Activated CD4-positive, CD25-positive, alpha-beta regulatory T cell (primary cell): ENCODE measurements at regions not wholly inside any gene's neighbourhood (a gene's known extent, or its start where the extent isn't known, plus 50 kb on each side); places are given as distances from the start of the nearest gene placed in this dataset.
"Not testable (repeated sequence)": the region's sequence is repeated elsewhere in the genome, so short reads cannot be mapped to it uniquely, and the experiment has no call there.

Experiments used
- DNase-seq, 4 experiments: peaks; one replicate each; lab custom pipeline; 2025; lab: John Stamatoyannopoulos, UW

DNA sequence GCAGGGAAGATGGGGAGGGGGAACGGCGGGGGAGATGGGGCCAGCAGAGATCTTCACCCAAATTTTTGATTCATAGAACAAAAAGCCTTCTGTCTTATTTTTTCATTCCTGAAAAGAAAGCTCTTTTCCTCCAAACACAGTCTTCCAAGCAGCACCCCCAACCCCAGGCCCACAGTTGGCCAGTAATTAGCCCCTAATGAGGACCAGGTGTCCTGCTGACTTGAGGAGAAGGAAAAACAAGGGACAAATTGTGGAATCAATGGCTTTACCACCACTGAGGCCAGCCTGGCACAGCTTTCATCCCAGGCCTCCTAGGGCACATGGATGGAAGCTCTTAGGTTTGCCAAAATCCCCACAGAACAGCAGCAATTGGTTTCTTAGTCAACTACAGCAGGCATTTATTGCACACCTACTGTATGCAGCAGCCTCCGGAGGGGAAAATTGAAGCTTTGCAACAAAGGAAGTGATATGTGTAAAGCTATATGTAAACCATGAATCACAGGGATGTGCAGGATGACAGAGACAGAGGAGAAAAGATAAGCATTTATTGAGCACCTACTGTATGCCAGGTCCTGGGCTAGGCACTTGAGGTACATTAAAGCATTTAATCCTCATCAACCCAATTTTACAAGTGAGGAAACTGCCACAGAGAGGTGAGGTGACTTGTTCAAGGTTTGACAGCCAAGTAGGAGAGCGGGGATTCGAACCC lies 199.5 kb downstream of the TBC1D2B start:
- DNase-seq: no peak

DNA sequence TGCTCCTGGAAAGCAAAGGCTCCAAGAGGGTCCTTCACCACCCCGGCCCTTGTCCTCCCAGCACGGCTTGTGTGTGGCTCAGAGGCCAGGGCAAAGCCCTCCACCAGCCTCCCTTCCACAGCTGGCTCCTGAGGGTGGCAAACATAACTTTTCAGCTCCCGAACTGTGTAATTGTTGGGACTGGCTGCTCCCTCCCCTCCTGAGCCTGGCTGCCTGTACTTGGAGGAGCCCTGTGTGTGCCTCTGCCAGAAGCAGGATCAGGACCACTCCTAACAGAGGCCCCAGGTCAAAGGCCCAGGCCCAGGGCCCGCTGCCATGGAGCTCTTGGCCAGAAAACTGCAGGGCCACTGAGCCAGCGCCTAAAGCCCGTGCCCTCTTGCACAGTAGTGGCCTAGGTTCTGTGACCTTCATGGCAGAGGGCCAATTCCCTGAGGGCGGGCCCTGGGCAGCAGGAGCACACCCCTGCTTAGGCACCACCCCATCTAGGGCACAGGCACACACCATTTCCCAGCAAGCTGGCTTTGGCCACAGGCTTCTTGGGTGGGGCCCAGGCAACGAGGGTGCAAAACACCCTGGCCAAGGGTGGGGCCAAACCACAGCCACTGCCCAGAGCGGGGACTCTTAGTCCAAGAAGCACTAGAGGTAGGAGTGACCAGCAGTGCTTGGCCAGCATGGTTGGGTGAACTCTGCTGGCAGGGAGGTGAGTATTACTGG lies 201.2 kb downstream of the TBC1D2B start:
- not testable (repeated sequence) for DNase-seq

DNA sequence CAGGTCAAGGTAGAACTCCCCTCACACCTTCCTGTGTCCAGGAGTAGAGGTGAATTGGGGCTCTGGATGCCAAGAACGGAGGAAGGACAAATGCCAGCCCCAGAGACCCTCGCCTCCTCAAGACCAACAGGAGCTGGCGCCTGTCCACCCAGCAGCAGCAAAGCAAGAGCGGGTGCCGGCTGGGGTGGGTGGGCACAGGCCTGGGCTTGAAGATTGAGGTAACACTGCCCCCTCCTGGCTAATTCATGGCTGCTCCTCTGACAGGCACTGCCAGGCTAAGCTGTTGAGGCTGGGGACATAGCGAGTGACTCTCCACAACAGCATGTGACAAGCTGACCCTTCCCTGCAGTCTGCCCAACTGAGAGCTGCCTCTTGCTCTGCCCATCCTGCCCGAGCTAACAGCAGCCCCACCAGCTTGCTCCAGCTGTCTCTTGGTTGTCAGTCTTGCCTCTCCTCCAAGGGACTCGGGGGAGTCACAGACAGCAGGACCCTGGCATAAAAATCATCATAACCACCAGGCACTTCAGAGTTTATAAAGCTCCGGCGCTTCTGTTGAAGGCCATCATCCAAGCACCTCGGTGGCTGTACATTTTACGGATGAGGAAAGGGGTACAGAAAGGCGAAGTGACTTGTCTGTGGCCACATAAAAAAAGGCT lies 202.3 kb downstream of the TBC1D2B start:
- not testable (repeated sequence) for DNase-seq

DNA sequence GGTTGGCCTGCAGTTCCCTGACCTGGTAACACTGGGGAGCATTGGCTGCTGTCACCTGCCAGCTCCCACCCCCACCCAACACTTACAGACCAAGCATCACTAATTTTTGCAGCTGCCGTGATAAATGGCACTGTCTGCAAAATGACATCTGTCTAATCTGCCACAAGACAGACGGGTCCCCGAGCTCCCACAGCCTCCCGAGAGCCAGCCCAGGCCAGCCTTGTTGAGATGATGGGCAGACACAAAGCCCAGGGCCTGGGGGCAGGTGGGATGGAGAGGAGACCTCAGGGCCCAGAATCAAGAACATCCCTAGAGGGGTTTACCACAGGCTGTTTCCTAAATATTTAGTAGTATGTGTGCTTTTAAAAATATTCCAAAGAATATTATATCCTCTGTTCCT lies 203.4 kb downstream of the TBC1D2B start:
- no peak for DNase-seq

DNA sequence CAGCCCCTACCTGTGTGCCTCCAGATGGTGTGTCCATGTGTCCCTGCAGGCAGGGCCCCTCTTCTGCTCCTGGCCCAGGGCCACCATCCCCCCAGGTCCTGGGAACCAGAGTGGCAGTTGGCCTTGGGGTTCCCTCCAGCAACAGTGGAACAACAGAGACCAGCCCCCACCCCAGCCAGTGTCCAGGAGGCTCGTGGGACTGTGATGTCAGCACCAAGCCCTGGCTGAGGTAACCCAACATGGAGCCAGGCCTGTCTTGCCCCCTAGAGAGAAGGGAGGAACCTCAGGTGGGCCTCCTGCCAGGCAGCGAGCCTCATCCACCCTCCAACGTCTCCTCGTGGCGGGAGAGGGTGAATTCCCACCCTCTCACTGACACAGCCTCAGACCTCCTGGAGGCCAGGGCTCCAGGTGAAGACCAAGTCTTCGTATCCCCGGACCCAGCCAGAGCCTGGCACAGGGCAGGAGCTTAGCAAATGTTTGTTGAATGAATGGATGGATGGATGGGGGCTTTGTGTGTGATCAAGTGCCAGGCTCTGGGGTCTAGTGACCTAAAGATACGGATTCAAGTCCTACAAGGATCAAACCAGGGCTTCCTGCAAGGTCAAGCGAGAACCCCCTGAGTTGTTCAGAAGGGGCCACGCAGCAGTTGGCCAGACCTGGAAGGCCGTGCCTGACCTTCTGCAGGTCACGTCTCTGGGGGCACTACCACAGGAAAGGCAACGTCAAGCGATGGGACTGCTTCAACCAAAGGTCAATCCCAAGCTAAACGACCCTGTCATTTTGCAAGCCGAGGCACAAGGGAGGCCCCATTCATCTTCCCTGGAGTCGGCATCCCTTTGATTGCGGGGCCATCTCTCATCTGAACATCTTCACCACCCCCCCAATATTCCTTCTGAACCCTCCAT lies 204.7 kb downstream of the TBC1D2B start:
- DNase-seq: not testable (repeated sequence)

DNA sequence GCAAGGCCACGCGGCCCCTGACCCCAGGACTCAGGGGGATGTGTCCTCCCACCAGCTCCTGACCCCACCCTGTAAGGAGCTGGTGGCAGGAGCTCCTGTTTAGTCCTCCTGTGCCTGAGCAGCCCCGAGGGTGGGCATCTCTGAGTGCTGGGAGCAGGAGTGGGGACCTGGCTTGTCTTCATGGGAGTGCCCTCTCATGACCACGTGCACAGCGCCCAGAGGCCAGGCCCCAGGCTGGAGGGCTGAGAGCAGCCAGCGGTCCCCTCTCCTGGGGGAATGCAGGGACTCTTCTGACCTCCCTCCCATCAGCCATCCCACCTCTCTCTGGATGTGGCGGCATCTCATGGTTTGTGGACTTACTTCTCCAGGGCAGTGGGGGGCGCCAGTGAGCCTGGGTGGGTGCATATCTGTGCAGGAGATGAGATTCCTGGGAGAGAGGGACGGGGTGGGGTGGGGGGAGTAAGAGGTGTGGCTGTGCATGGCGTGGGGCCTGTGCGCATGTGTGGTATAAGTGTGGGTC lies 205.6 kb downstream of the TBC1D2B start:
- DNase-seq: no peak

DNA sequence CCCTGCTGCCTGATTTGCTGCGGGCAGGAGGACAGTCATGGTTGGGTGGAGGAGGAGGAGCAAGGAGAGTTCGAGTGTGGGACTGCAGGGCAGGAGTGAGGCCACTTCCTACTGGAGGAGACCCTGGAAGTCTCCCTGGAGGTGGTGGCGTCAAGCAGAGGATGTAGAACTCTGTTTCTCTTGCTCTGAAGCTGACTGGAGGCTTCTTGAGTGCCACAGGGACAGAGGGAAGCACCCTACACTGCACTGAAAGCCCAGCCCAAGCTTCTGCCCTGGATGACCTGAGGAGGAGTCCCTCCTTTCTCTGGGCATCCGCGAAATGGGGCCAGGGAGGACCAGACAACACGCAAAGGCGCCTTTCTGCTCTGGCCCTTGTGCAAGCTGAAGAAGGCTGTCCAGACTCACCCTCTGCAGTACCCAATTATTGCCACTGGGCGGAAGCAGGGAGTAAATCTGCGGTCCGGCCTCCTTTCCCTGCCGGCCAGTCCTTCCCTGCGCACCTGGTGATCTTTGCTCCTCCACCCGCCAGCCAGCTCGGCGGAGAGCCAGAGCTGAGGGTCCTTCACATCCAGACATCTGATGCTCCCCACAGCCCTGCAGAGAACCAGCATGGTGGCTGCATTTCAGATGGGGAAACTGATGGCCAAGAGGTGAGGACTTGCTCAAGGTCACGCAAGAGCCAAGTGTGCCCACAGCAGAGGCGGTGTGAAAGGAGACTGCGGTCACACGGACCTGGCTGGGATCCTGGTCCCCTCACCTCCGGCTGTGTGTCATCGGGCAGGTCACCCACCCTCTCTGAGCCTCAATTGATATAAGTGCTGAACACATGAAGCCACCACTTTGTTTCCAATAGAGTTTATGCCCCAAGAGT lies 207.1 kb downstream of the TBC1D2B start:
- no peak for DNase-seq

DNA sequence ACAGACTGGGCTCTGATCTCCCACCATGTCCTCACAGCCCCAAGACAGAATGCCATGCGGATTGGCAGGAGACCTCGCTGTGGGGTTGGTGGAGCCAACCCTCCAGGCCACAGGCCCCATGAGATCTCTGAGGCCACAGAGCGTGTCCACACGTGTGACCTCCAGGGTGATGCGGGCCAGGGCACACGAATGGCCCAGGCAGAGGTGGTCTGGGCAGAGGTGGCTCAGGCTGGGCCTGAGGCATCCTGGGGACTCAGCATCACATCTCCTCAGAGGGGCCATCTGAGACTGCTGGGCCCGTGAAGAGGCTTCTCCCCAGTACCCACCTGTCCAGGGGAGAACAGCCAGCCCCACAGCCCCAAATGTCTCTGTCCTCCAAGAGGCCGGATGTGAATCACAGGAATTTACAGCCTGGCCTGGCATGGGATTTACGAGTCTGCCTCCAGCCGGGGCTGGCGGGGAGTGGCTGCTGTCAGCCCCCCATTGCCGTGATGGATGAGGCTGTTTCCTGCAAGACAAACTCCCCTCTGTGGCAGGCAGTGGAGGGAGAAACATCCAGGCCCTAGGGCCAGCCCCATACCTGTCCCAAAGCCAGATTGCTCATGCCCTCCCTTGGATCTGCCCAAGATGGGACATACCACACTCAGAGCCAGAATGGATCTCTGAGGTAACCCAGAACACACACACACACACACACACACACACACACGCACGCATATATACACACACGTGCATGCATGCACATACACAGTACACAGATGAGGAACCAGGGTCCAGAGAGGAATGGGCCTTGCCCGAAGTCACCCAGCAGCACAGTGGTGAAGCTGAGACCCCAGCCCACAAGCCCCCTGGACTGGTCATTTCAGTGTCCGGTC lies 208.3 kb downstream of the TBC1D2B start:
- no peak for DNase-seq

DNA sequence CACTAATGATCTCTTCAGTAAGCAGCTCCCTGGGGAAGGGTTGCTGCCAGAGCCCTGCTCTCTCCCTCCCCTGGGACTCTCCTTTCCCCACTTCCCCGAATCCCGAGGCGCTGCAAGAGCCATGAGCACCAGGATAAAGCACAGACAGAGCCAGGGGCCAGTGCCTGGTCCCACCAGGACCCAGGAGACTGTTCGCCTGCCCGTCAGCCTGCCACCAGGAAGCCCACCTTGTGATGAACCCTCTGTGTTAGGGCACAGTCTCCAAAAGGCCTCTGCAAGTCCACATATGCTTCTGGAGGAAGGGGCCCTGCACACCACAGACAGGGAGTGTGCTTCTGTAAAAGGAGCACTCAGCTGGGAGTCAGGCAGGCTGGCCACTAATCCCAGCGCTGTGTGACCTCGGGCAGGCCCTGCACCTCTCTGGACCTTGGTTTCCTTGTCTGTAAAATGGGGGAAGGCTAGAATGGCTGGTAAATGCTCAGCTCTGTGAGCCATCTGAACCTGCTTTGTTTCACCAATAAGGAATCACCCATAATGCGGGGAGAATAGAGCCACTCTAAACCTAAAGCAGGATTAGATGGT lies 209.4 kb downstream of the TBC1D2B start:
- not testable (repeated sequence) for DNase-seq

DNA sequence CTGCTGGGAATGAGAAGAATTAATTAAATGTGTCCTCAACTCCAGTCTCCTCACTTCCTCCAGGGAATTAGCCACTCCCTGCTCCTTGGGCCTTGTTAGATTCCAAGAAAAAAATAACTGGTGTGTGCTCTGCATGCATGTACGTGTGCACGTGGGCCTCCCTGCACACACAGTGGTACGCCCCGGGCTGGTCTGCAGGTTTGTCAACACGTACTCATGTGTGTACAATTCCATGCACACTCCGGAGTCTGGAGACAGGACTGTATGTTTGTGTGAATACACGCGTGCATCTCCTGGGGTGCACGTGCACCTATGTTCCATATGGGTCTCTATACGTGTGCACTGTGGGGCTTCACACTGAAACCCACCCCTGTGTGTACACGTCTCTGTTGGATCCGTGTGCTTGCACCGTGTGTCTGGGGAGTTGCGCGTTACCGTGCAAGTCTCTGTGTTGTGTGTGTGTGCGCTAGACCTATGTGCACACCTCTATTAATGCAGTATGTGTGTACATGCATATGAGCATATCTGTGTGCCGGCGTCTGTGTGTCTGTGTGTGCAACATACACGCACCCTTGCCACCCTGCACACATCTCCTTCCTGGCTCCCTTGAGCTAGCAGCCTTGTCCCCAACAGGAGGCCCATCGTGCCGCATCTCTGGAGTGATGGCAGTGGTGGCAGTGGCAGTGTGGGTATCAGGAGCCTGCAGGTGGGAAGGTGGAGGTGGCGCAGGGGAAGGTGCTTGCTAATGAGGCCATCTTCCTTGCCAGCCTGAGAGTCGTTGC lies 210.1 kb downstream of the TBC1D2B start:
- no peak for DNase-seq

DNA sequence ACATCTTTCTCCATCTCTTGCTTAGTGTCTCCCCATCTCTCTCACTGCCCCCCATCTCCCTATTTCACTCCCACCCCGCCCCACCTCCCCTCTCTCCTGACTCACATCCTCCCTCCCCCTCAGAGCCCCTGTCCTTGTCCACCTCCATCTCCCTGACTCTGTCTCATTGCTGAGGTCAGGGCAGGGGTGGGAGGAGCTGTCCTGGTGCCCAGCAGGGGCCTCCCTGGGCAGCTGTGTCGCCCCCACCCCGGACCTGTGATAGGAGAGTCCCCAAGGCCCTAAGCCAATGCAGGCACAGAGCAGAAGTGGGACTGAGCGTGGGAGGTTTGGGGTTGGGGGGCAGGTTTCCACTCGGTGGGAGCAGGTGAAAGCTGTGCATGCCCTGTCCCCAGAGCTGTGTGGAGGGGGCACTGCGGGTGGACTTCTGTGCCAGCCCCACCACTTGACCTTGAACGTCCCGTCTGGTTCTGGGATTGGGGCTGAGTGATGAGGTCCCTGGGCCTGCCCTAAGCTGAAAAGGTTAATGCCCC lies 210.8 kb downstream of the TBC1D2B start:
- DNase-seq: no peak

DNA sequence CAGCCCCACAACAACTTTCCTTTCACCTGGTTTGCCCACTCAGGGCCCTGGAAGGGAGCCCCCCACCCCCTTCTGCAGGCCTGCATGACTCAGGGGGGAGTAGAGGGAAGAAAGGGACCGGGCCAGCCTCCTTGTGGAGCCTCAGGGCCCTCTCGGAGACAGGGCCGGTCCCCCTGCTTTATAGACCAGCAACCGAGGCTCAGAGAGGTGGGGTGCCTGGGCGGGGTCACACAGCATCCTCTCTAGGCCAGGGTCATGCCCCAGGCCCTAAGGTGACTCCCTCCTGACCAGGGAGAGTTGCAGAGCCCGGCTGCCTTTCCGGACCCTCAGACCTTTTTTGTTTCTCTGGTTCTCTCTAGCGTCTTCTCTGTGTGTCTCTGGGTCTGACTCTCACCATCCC lies 211.3 kb downstream of the TBC1D2B start:
- DNase-seq: no peak

DNA sequence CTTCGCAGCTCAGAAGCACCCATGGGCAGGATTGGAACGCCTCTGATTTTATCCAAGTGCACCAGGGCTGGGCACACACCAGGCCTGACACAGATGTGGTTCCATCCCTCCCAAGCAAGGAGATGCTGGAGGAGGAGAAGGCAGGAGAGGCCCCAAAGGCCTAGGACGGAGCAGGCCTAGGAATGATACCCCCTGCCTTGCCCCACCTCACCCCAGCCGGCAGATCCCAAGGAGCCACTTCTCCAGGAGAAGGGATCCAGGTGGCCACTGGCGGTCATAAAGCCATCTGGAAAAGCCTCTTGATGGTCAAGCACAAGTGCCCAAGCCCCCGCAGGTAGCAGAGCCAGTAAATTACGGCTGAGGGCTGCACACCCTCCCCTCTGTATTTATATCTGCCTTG lies 211.8 kb downstream of the TBC1D2B start:
- DNase-seq: no peak

DNA sequence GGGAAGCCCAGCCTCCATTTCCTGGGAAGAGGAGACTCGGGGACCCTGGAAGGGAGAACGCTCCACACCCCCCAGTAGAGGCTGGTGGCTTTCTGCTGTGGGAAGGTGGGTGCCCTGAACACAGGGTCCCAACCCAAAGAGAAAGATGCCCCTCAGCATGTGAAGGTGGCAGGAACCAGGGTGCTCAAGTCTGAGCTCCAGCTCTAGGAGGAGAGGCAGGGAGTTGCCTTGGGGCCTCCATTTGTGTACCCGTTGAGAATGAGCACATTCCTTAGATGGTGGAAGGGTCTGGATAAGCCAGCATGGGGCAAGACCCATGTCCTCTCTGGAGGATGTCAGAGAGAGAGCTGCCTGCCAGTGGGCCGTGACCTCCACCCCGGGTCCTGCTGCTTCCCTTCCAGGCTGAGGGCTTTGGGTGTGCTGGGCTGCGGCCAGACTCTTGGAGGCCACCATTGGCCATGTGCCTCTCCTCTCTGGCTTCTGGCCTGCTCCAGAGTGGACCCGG lies 212.4 kb downstream of the TBC1D2B start:
- DNase-seq: no peak

DNA sequence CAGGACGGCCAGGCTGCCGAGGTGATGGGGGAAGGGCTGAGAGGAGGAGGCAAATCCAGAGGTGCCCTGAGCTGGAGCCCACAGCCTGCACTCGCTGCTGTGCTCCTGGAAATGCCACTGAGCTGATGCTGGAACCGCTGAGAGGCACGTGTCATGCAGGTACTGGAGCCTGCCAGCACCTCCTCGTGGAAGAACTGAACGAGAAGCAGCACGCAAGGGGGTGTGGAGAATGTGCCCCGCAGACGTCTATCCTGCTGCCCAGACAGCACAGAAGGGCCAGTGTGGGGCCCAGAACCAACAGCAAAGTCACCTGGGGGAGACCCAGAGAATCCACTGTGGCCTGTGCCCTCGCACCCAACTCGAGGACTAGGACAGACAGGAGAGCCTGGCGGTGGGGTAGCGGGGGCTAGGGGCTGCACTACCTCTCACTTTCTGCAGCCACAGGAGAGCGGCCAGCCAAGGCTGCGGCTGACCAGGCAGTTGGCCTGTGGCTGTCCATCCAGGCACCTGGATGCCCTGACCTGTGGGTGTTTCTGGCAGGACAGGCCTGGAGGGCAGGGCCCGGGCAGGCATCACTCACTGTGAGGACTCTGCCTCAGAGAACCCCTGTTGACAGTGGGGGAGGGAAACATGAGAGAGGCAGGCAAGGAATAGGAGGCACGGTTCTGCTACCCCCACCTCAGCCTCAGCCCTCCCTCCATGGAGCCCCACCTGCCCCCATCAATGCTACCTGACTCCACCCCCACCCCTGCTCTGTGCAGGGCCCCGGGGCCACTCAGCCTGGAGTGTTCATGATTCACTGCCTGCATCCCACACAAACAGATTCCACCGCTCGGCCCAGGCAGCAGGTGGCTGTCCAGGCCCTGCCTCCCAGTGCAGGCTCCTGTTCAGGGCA lies 213.1 kb downstream of the TBC1D2B start:
- no peak for DNase-seq

DNA sequence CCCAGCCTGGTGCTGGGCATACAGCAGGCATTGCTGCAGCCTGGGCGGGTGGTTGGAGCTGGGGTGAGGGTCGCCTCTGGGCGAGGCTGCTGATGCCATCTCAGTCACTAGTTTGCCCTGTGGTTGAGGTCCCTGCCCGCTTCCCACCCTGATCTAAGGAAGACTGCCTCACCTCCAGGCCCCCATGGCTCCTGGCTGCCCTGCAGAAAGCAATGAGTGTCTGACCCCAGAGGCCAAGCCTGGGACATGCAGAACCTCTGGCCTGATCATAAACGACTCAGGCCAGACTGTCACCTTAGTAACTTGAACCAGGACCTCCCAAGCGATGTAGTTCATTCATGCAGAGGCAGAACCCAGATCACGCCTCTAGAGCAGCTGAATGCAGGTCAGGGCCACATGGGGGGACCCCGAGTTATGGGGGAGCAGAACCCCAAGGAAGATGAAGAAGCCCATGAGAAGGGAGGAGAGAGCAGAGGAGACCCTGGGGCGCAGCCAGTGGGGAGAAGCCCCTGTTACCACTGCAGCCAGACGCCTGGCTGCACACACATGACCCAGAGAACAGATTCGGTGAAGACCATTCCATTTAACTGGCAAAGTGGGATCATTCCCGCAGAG lies 213.9 kb downstream of the TBC1D2B start:
- DNase-seq: no peak

DNA sequence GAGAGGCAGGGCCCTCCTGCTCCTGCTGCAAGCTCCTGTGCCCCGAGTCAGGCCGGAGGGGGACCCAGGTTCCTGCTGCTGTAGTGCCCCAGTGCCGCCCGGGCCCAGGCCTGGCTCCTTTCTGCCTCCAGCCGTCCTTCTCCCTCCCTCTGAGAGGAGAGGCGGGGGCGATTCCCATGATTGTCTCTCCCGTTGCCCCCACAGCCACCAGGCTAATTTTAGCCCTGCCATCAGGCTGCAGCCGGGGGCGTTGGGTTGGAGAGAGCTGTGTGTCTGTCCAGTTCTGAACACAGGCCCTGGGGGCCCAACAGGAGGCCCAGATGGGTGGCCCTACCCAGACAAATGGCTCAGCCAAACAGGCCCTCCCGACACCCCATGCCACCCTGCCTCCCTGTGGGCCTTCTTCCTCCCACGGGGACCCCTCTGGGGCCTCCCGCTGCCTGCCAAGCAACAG lies 214.8 kb downstream of the TBC1D2B start:
- DNase-seq: no peak
